AG04450 (cell line): ENCODE measurements at regions not wholly inside any gene's neighbourhood (a gene's known extent, or its start where the extent isn't known, plus 50 kb on each side); places are given as distances from the start of the nearest gene placed in this dataset.

ENCODE experiments used
- CTCF ChIA-PET: fragments of 300-600, 350-600 bp; formaldehyde crosslinking; extraction: SDS; loops from one replicate; lab custom pipeline; 2022; ENCODE audit warnings: antibody characterized with exemption, inconsistent platforms; lab: Charles Lee
- POLR2A ChIA-PET: fragments of 350-600 bp; formaldehyde crosslinking; extraction: SDS; loops from one replicate; lab custom pipeline; 2021; ENCODE audit warnings: antibody characterized with exemption, inconsistent platforms; lab: Yijun Ruan, JAX
- DNase-seq: peaks from one replicate; pipeline ENCODE4 v3.0.0-alpha.2; 2011; ENCODE audit warnings: low read depth, low spot score
- H3K27ac ChIP-seq: one replicate; pipeline ENCODE4 v1.5.1; 2012; ENCODE audit warnings: low read depth, low read length, control low read depth
- H3K27me3 ChIP-seq: one replicate; pipeline ENCODE4 v1.6.0; 2012; ENCODE audit warnings: low read length; ENCODE audit not compliant: control insufficient read depth, insufficient read depth
- H3K4me3 ChIP-seq: 2 replicates; pipeline ENCODE4 v1.5.1; 2011; ENCODE audit warnings: mild to moderate bottlenecking, low read depth, low read length, control low read depth
- H3K9me3 ChIP-seq: 2 replicates; pipeline ENCODE4 v1.5.1; 2012; ENCODE audit warnings: low read length; ENCODE audit not compliant: control insufficient read depth, insufficient read depth
- TF ChIP-seq, protein P1 (sequence below): IDR thresholded peaks from 2 replicates; pipeline ENCODE4 v1.5.1; 2011; ENCODE audit warnings: low read depth, low read length, control low read depth, inconsistent platforms

DNA sequence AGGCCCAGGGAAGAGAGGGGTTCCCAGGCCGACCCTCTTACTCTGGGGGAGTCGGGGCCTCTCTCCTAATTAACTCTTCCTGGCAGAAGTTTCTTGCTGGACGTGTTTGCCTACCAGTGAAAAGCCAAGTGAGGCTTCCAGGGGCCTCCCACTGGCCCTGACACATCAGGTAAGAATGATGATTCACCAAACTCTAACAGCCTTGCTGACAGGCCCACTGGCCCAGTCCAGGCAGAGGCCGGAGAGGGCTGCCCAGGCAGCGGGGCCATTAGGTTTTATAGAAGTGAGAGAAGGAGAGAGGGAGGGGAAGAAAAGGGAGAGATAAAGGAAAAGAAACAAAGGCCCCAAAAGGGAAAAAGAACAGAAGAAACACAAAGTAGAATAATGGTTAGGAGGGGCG, 50.8 kb upstream of the FOXE1 start:
- POLR2A ChIA-PET, result no interaction called here
- H3K27ac ChIP-seq, result no peak overlapping the region
- DNase-seq, result no peak
- TF ChIP-seq, protein P1, sequence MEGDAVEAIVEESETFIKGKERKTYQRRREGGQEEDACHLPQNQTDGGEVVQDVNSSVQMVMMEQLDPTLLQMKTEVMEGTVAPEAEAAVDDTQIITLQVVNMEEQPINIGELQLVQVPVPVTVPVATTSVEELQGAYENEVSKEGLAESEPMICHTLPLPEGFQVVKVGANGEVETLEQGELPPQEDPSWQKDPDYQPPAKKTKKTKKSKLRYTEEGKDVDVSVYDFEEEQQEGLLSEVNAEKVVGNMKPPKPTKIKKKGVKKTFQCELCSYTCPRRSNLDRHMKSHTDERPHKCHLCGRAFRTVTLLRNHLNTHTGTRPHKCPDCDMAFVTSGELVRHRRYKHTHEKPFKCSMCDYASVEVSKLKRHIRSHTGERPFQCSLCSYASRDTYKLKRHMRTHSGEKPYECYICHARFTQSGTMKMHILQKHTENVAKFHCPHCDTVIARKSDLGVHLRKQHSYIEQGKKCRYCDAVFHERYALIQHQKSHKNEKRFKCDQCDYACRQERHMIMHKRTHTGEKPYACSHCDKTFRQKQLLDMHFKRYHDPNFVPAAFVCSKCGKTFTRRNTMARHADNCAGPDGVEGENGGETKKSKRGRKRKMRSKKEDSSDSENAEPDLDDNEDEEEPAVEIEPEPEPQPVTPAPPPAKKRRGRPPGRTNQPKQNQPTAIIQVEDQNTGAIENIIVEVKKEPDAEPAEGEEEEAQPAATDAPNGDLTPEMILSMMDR, result no peak
- peaks cover 6% of the 10 kb centered on the region for H3K27me3 ChIP-seq
- H3K9me3 ChIP-seq, result no peaks in the 10 kb centered on the region
- CTCF ChIA-PET, result no interaction called here
- no peak overlapping the region for H3K4me3 ChIP-seq

DNA sequence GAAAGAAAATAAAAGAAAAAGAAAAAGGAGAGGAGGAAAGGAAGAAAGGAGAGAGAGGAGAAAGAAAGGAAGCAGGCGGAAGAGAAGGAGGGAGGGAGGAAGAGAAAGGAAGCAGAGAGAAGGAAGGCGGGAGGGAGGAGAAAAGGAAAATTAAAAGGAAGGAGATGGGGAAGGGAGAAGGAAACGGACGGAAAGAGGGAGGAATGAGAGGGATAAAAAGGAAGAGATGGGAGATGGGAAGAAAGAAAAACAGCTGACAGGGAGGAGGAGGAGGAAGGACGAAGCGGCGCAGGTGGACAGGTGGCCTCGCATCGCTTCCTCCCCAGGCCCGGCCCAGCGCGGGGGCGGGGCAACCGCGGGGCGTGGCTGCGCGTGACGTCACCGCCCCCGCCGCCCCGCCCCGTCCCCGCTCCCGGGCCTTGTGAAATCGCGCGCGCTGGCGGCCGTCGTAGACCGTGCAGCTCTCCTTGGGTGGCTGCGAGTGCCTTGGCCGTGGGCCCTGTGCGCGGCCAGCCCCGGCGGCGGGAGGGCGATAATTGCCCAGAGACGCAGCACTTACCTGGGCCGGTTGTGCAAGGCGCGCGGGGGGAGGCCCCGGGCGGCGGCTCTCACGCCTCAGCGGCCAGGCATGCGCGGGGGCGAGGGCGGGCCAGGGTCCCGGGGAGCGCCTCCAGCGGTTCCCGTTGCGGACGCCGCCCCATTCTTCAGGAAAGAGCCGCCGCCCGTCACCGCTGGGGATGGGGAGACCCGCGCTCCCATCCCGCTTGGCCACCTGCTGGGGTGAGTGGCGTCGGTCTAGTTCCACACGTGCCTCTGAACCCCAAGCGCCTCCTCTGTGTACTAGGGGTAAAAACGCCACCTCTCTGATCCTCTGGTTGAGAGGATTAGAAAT, 49.6 kb upstream of the FOXE1 start:
- H3K9me3 ChIP-seq, result no peaks in the 10 kb centered on the region
- no peak for DNase-seq
- TF ChIP-seq, protein P1, result no peak
- ChIA-PET CTCF (no interaction called here), POLR2A (no interaction called here)
- H3K27ac ChIP-seq, result no peak overlapping the region
- H3K4me3 ChIP-seq, result peak overlapping the region; percentile 56
- H3K27me3 ChIP-seq, result peaks cover 11% of the 10 kb centered on the region
